CD4-positive, alpha-beta T cell (primary cell): ENCODE measurements at regions not wholly inside any gene's neighbourhood (a gene's known extent, or its start where the extent isn't known, plus 50 kb on each side); places are given as distances from the start of the nearest gene placed in this dataset.

Experiments used
- ATAC-seq: fragments of 200-7000 bp; cut with Tn5 transposase; one replicate; pipeline ENCODE4 v1.10.0; 2022; ENCODE audit warnings: mild to moderate bottlenecking; ENCODE audit not compliant: poor library complexity
- CTCF ChIA-PET: fragments of 350-600 bp; sonication (Branson Sonifier 250); formaldehyde crosslinking; loops from one replicate; lab custom pipeline; 2021; ENCODE audit warnings: antibody characterized with exemption, inconsistent platforms; lab: Charles Lee
- POLR2A ChIA-PET: fragments of 350-600 bp; sonication (Branson Sonifier 250); formaldehyde crosslinking; loops from one replicate; lab custom pipeline; 2021; ENCODE audit warnings: antibody characterized with exemption, inconsistent platforms; lab: Charles Lee
- DNase-seq, 14 experiments: peaks; one replicate each; pipeline ENCODE4 v3.0.0-alpha.2; 2013 to 2020; ENCODE audit warnings: mixed read lengths in 2 of 14
- H3K27ac ChIP-seq, 2 donors: one replicate each; pipeline versions ENCODE4 v1.5.1 to v1.7.0; 2013; ENCODE audit warnings: low read length in 2 of 2, low read depth in 1 of 2, mild to moderate bottlenecking in 1 of 2
- H3K27me3 ChIP-seq, 2 experiments: 1 replicate in 1 of 2; 2 replicates in 1 of 2; pipeline versions ENCODE4 v1.6.1 to v1.7.0; 2013; ENCODE audit warnings: low read length in 2 of 2, control low read depth in 1 of 2, mild to moderate bottlenecking in 1 of 2, moderate library complexity in 1 of 2; ENCODE audit not compliant: insufficient read depth in 2 of 2, control insufficient read depth in 1 of 2
- H3K36me3 ChIP-seq: one replicate; pipeline ENCODE4 v1.6.1; 2013; ENCODE audit warnings: low read length, control low read depth; ENCODE audit not compliant: insufficient read depth
- H3K4me1 ChIP-seq: one replicate; pipeline ENCODE4 v1.6.1; 2013; ENCODE audit warnings: low read length, control low read depth; ENCODE audit not compliant: insufficient read depth
- H3K4me3 ChIP-seq: one replicate; pipeline ENCODE4 v1.5.1; 2013; ENCODE audit warnings: mild to moderate bottlenecking, low read length, moderate library complexity
- H3K9me3 ChIP-seq, 2 experiments: 1 replicate in 1 of 2; 2 replicates in 1 of 2; pipeline versions ENCODE4 v1.6.1 to v1.7.0; 2013; ENCODE audit warnings: low read length in 2 of 2, mild to moderate bottlenecking in 2 of 2, control low read depth in 1 of 2, moderate library complexity in 1 of 2; ENCODE audit not compliant: control insufficient read depth in 1 of 2, insufficient read depth in 1 of 2
- H3K27ac Mint-ChIP-seq: one replicate; pipeline ENCODE4 v1.8.0; 2020; ENCODE audit warnings: mixed read lengths
- H3K27me3 Mint-ChIP-seq: one replicate; pipeline ENCODE4 v1.8.0; 2021; ENCODE audit warnings: mixed read lengths
- H3K36me3 Mint-ChIP-seq: one replicate; pipeline ENCODE4 v1.8.0; 2021; ENCODE audit warnings: low read depth, mixed read lengths
- H3K4me1 Mint-ChIP-seq: one replicate; pipeline ENCODE4 v1.8.0; 2021; ENCODE audit warnings: low read depth, mixed read lengths
- H3K4me3 Mint-ChIP-seq: one replicate; pipeline ENCODE4 v1.8.0; 2020; ENCODE audit warnings: mild to moderate bottlenecking, mixed read lengths
- H3K9me3 Mint-ChIP-seq: one replicate; pipeline ENCODE4 v1.8.0; 2020; ENCODE audit warnings: mixed read lengths
- intact Hi-C, 2 experiments: fragments of 100-400 bp; cut with DNase I in 1 of 2; cut with micrococcal nuclease in 1 of 2; formaldehyde crosslinking; loops; one replicate each; pipeline versions ENCODE4 v1.15.1 to v1.9.0; 2023 to 2025; cut with DNase I, micrococcal nuclease
- TF ChIP-seq, protein P1 (sequence below): fragments of 200-600 bp; IDR thresholded peaks from one replicate; pipeline ENCODE4 v1.8.0; 2022; ENCODE audit warnings: antibody characterized with exemption, mild to moderate bottlenecking

GRCh38 chr5:92775711-92776615 is 805.1 kb downstream of the NR2F1-AS1 start:
- Mint-ChIP-seq H3K4me1 (no peaks in the 10 kb centered on the region), H3K27ac (no peak overlapping the region), H3K36me3 (no peaks in the 10 kb centered on the region), H3K27me3 (no peaks in the 10 kb centered on the region), H3K4me3 (no peak overlapping the region), H3K9me3 (no peaks in the 10 kb centered on the region)
- H3K9me3 ChIP-seq = no peaks in the 10 kb centered on the region
- H3K27ac ChIP-seq = no peak overlapping the region
- H3K4me1 ChIP-seq = no peaks in the 10 kb centered on the region
- TF ChIP-seq, protein P1, sequence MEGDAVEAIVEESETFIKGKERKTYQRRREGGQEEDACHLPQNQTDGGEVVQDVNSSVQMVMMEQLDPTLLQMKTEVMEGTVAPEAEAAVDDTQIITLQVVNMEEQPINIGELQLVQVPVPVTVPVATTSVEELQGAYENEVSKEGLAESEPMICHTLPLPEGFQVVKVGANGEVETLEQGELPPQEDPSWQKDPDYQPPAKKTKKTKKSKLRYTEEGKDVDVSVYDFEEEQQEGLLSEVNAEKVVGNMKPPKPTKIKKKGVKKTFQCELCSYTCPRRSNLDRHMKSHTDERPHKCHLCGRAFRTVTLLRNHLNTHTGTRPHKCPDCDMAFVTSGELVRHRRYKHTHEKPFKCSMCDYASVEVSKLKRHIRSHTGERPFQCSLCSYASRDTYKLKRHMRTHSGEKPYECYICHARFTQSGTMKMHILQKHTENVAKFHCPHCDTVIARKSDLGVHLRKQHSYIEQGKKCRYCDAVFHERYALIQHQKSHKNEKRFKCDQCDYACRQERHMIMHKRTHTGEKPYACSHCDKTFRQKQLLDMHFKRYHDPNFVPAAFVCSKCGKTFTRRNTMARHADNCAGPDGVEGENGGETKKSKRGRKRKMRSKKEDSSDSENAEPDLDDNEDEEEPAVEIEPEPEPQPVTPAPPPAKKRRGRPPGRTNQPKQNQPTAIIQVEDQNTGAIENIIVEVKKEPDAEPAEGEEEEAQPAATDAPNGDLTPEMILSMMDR = no peak
- CTCF ChIA-PET = no interaction called here
- POLR2A ChIA-PET = no interaction called here
- no peak for DNase-seq
- no peaks in the 10 kb centered on the region for H3K27me3 ChIP-seq
- intact Hi-C loops = no loop called here
- ATAC-seq = no peak
- H3K4me3 ChIP-seq = no peak overlapping the region
- no peaks in the 10 kb centered on the region for H3K36me3 ChIP-seq

DNA sequence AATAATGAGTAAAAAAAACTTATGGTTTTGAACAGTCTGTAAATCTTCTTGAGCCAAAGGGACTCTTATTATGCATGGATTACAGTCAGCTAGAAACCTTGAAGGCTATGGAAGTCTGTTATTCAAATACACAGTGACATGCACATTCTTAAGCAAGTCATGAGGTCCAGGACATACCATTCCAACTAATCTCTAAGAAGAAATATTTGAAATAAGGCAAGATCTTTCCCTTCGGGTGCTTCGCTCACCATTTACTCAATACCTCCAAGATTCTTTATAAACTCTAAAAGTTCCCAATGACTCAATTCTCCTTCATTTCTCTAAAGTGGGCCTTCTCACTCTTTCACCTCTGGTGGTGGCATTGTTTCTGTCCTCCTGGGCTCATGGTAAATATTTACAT is 811.0 kb downstream of the NR2F1-AS1 start:
- Mint-ChIP-seq H3K36me3 (no peaks in the 10 kb centered on the region), H3K4me1 (no peaks in the 10 kb centered on the region), H3K4me3 (no peak overlapping the region), H3K9me3 (no peaks in the 10 kb centered on the region), H3K27ac (no peak overlapping the region), H3K27me3 (no peaks in the 10 kb centered on the region)
- Histone ChIP-seq H3K27ac (no peak overlapping the region), H3K36me3 (no peaks in the 10 kb centered on the region), H3K4me1 (no peaks in the 10 kb centered on the region), H3K4me3 (no peak overlapping the region), H3K27me3 (no peaks in the 10 kb centered on the region), H3K9me3 (peaks cover 0 to 4% of the 10 kb centered on the region in 2 experiments)
- intact Hi-C loops = no loop called here
- DNase-seq (no peak), ATAC-seq (no peak)
- CTCF ChIA-PET = no interaction called here
- TF ChIP-seq, protein P1 = no peak
- POLR2A ChIA-PET = no interaction called here

DNA sequence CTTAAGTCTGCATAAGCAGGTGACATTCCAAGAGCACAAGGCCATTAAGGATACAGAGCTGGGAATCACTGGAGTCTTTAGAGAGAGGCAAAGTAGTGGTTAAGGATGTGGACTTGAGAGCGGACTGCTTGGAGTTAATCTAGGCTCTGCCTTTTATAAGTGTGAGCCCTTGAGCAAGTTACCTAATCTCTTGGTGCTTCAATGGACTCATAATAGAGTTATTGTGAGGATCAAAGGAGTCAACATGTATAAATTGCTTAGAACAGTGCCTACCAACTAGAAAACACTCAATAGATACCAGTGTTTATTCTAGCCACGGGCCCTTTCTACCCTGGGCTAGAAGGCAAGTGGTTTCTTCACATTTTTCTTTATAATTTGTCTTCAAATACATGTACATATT is 819.4 kb downstream of the NR2F1-AS1 start:
- no peak overlapping the region for H3K4me3 Mint-ChIP-seq

More for the DNA sequence above, 819.4 kb downstream of the NR2F1-AS1 start:
- Histone ChIP-seq H3K36me3 (no peaks in the 10 kb centered on the region), H3K27ac (no peak overlapping the region), H3K27me3 (no peaks in the 10 kb centered on the region), H3K4me3 (no peak overlapping the region), H3K9me3 (peaks cover 0 to 5% of the 10 kb centered on the region in 2 experiments), H3K4me1 (no peaks in the 10 kb centered on the region)
- Mint-ChIP-seq H3K36me3 (no peaks in the 10 kb centered on the region), H3K9me3 (peaks cover 3% of the 10 kb centered on the region), H3K4me1 (no peaks in the 10 kb centered on the region), H3K27me3 (no peaks in the 10 kb centered on the region), H3K27ac (no peak overlapping the region)
- POLR2A ChIA-PET = no interaction called here
- intact Hi-C loops = no loop called here
- CTCF ChIA-PET = no interaction called here
- DNase-seq = no peak
- TF ChIP-seq, protein P1 = no peak
- ATAC-seq = no peak
